ENCODE measurements at regions not wholly inside any gene's neighbourhood (a gene's known extent, or its start where the extent isn't known, plus 50 kb on each side); places are given as distances from the start of the nearest gene placed in this dataset.
"Not testable (repeated sequence)": the region's sequence is repeated elsewhere in the genome, so short reads cannot be mapped to it uniquely, and the experiment has no call there.

DNA sequence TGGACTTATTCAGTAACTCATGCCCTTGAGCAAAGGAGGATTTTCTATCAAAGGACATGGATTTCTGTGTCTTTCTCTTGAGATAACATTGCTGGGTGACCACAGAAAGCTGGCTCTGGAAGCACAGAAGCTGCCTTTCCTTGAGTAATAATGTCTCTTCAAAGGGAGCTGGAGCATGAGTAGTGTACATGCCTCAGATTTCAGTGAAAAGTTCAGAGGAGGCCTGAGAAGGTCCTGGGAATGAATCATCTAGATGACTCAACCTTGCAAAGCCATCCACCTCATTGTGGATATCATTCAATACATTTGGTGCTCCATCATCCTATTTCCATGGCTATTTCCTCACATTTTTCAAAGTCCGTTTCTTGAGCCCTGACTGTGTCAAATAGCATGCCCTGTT, 77.6 kb upstream of the OR4M2 start:
- POLR2A ChIA-PET; DNase-seq (ENCODE audit: low read depth in 1 of 2, low spot score in 1 of 2); CTCF ChIA-PET; H3K4me1 ChIP-seq; H3K4me2 ChIP-seq; H3K9me3 ChIP-seq; FAIRE-seq; H3K4me3 ChIP-seq; H3K27ac ChIP-seq: not testable (repeated sequence)
- ATAC-seq, result 0 out of 6 replicates have a peak, but pooled peaks of 1 of the 2 experiments have one; percentile 34
- WGBS (ENCODE audit: missing lambda C conversion rate), result no CpG with 5 or more reads among the region's 1 CpG

DNA sequence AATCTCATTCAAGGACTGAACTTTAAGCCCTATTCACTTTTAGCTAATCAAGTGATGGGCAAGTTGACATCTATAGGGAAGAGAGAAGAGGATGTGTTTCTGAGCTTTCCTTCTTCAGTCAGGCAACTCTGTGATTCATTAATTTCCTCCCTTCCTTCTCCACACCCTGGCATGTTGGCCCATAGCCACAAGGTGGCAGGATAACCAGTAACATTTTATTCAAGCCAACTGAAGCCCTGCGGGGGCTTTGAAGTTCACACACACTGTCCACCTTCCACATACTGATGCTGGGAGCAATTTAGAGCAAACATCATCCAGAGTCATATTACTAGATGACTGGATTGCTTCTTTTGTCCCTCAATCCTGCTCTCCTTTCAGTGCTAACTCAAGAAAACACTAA, 91.2 kb upstream of the OR4M2 start:
- H3K4me2 ChIP-seq; H3K4me1 ChIP-seq; CTCF ChIA-PET; ATAC-seq; H3K9me3 ChIP-seq; DNase-seq (ENCODE audit: low read depth in 1 of 2, low spot score in 1 of 2); POLR2A ChIA-PET; H3K27ac ChIP-seq; H3K4me3 ChIP-seq; FAIRE-seq: not testable (repeated sequence)
- no CpG with 5 or more reads among the region's 1 CpG for whole genome bisulfite sequencing (ENCODE audit: missing lambda C conversion rate)

GRCh38 chr15:21983820-21984219, 96.5 kb upstream of the OR4M2 start:
- ATAC-seq; DNase-seq (ENCODE audit: low read depth in 1 of 2, low spot score in 1 of 2); H3K4me2 ChIP-seq; H3K27ac ChIP-seq; H3K9me3 ChIP-seq; FAIRE-seq; CTCF ChIA-PET; H3K4me1 ChIP-seq; POLR2A ChIA-PET; H3K4me3 ChIP-seq: not testable (repeated sequence)
- no CpG with 5 or more reads among the region's 3 CpGs for WGBS (ENCODE audit: missing lambda C conversion rate)

DNA sequence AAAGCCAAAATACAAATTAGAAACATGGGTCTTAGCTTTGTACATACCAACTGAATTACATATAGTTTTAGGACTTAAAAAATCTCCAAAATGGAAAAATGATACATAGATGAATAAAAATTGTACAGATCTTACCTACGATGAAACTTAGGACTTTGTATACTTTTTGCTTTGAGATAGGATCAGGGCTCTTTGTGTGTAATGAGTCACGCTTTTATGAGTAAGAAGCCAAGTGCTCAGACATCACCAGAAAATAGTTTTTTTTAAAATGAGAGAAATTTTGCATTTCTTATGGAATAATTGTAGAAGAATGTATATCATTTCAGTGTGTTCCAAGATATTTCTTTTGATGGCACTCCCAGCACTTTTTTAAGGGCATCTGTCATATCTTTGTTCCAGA, 100.4 kb upstream of the OR4M2 start:
- CTCF ChIA-PET; FAIRE-seq; H3K4me2 ChIP-seq; DNase-seq (ENCODE audit: low read depth in 1 of 2, low spot score in 1 of 2); H3K27ac ChIP-seq; ATAC-seq; POLR2A ChIA-PET; H3K4me3 ChIP-seq; H3K4me1 ChIP-seq; H3K9me3 ChIP-seq: not testable (repeated sequence)
- WGBS (ENCODE audit: missing lambda C conversion rate), result no CpG with 5 or more reads among the region's 2 CpGs

GRCh38 chr15:21953713-21954112, 76.2 kb upstream of the POTEB start:
- H3K4me1 ChIP-seq; H3K27ac ChIP-seq; H3K4me2 ChIP-seq; H3K4me3 ChIP-seq; ATAC-seq; H3K9me3 ChIP-seq; POLR2A ChIA-PET; CTCF ChIA-PET; FAIRE-seq; DNase-seq (ENCODE audit: low read depth in 1 of 2, low spot score in 1 of 2): not testable (repeated sequence)
- WGBS (ENCODE audit: missing lambda C conversion rate), result 68% methylated on average over 10 of the region's 17 CpGs

GRCh38 chr15:21940302-21940701, 62.8 kb upstream of the POTEB start:
- WGBS (ENCODE audit: missing lambda C conversion rate), result no CpG with 5 or more reads among the region's 2 CpGs
- H3K4me2 ChIP-seq; POLR2A ChIA-PET; H3K27ac ChIP-seq; H3K9me3 ChIP-seq; ATAC-seq; H3K4me3 ChIP-seq; DNase-seq (ENCODE audit: low read depth in 1 of 2, low spot score in 1 of 2); CTCF ChIA-PET; H3K4me1 ChIP-seq: not testable (repeated sequence)
- peak; percentile 28 for FAIRE-seq

Small RNAs in the stretch of these regions (small RNA-seq; reads per million reads assigned to genes)
- gene MIR5701-3, result 0 reads per million in 6 experiments
